ENCODE measurements at regions not wholly inside any gene's neighbourhood (a gene's known extent, or its start where the extent isn't known, plus 50 kb on each side); places are given as distances from the start of the nearest gene placed in this dataset.

DNA sequence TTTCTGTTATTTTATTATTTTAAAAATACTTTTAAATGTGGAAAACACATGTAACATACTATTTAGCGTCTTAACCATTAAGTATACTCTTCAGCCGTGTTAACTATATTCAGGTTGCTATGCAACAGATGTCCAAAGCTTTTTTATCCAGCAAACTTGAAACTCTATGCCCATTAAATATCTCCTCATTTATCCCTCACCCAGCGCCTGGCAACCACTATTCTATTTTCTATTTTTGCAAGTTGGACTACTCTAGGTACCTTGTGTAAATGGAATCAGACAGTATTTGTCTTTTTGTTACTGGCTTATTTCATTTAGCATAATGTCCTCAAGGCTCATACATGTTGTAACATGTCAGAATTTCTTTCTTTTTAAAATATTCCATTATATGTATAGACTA is 174.6 kb downstream of the PCDH10 start:
- WGBS (ENCODE audit: insufficient coverage): 70% methylated on average over 2 of the region's 3 CpGs
- Mint-ChIP-seq H3K27me3 (ENCODE audit: low read depth in 3 of 3) (peaks cover 0 to 1% (median 0%) of the 10 kb centered on the region in 3 donors), H3K27ac (no peak overlapping the region), H3K9me3 (no peaks in the 10 kb centered on the region), H3K4me3 (no peak overlapping the region), H3K36me3 (no peaks in the 10 kb centered on the region), H3K4me1 (no peaks in the 10 kb centered on the region)
- H2AFZ ChIP-seq (ENCODE audit: insufficient read depth, low read depth, low read length, poor library complexity, severe bottlenecking): no peak overlapping the region
- H3K79me2 ChIP-seq (ENCODE audit: insufficient read depth, low read length): no peaks in the 10 kb centered on the region
- no peaks in the 10 kb centered on the region for H3K9me3 ChIP-seq (replicated peaks in 1 of 2; ENCODE audit: control insufficient read depth in 1 of 2, insufficient read depth in 1 of 2, low read length in 2 of 2)
- H3K27ac ChIP-seq (ENCODE audit: low read depth in 1 of 2, low read length in 2 of 2): no peak overlapping the region
- H3K9ac ChIP-seq (ENCODE audit: insufficient read depth, low read length, poor library complexity, severe bottlenecking): no peak overlapping the region
- DNase-seq: no peak
- TF ChIP-seq, protein P1, sequence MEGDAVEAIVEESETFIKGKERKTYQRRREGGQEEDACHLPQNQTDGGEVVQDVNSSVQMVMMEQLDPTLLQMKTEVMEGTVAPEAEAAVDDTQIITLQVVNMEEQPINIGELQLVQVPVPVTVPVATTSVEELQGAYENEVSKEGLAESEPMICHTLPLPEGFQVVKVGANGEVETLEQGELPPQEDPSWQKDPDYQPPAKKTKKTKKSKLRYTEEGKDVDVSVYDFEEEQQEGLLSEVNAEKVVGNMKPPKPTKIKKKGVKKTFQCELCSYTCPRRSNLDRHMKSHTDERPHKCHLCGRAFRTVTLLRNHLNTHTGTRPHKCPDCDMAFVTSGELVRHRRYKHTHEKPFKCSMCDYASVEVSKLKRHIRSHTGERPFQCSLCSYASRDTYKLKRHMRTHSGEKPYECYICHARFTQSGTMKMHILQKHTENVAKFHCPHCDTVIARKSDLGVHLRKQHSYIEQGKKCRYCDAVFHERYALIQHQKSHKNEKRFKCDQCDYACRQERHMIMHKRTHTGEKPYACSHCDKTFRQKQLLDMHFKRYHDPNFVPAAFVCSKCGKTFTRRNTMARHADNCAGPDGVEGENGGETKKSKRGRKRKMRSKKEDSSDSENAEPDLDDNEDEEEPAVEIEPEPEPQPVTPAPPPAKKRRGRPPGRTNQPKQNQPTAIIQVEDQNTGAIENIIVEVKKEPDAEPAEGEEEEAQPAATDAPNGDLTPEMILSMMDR (IDR thresholded peaks at IDR 0.05): no peak
- H4K20me1 ChIP-seq (ENCODE audit: insufficient read depth, low read length): no peaks in the 10 kb centered on the region
- no peaks in the 10 kb centered on the region for H3K36me3 ChIP-seq (replicated peaks in 1 of 2; ENCODE audit: control insufficient read depth in 1 of 2, insufficient read depth in 2 of 2, low read length in 2 of 2)
- no peaks in the 10 kb centered on the region for H3K4me1 ChIP-seq (ENCODE audit: control insufficient read depth in 1 of 2, insufficient read depth in 2 of 2, low read length in 2 of 2)
- H3K4me3 ChIP-seq (replicated peaks in 1 of 3; ENCODE audit: low read depth in 2 of 3, low read length in 3 of 3): no peak overlapping the region
- H3K27me3 ChIP-seq (ENCODE audit: control insufficient read depth in 2 of 2, insufficient read depth in 2 of 2, low read length in 2 of 2): no peaks in the 10 kb centered on the region
- intact Hi-C loops (cut with micrococcal nuclease): no loop called here
- H3K4me2 ChIP-seq (replicated peaks; ENCODE audit: extremely low read depth, low read length, poor library complexity, severe bottlenecking): no peak overlapping the region

DNA sequence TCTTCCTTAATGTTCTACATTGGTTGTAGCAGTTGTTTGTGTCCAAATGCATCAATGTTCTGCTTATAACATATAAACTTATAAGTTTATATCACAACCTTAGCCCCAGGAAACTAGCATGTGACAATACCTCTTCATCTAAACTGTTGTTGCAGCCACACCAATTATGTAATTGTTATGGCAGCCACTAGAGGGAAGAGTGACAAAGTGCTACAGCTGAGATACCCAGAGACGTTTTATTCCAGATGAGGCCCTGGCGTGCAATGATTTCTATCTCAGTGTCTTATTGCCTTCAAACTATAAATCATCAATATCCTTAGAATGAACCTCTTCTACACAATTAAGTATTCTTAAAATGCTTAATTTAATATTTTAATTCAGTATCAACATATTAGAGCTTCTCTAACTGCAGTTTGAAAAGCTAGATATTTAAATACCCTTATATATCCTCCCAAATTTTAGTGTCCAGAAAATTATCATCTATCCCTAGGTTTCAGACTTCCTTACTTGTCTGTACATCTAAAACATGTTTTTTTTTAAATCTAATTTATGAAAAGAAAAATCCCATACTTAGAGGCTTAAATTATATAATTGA is 171.6 kb downstream of the PCDH10 start:
- WGBS (ENCODE audit: insufficient coverage): no CpG with 5 or more reads among the region's 2 CpGs
- intact Hi-C loops (cut with micrococcal nuclease): no loop called here
- TF ChIP-seq, protein P1 (IDR thresholded peaks at IDR 0.05): peak; percentile 11
- Histone ChIP-seq H3K4me1 (ENCODE audit: control insufficient read depth in 1 of 2, insufficient read depth in 2 of 2, low read length in 2 of 2) (no peaks in the 10 kb centered on the region), H2AFZ (ENCODE audit: insufficient read depth, low read depth, low read length, poor library complexity, severe bottlenecking) (no peak overlapping the region), H3K27me3 (ENCODE audit: control insufficient read depth in 2 of 2, insufficient read depth in 2 of 2, low read length in 2 of 2) (no peaks in the 10 kb centered on the region), H3K4me3 (replicated peaks in 1 of 3; ENCODE audit: low read depth in 2 of 3, low read length in 3 of 3) (no peak overlapping the region), H3K27ac (ENCODE audit: low read depth in 1 of 2, low read length in 2 of 2) (no peak overlapping the region), H3K9me3 (replicated peaks in 1 of 2; ENCODE audit: control insufficient read depth in 1 of 2, insufficient read depth in 1 of 2, low read length in 2 of 2) (no peaks in the 10 kb centered on the region), H3K79me2 (ENCODE audit: insufficient read depth, low read length) (no peaks in the 10 kb centered on the region), H3K4me2 (replicated peaks; ENCODE audit: extremely low read depth, low read length, poor library complexity, severe bottlenecking) (no peak overlapping the region), H4K20me1 (ENCODE audit: insufficient read depth, low read length) (no peaks in the 10 kb centered on the region), H3K9ac (ENCODE audit: insufficient read depth, low read length, poor library complexity, severe bottlenecking) (no peak overlapping the region), H3K36me3 (replicated peaks in 1 of 2; ENCODE audit: control insufficient read depth in 1 of 2, insufficient read depth in 2 of 2, low read length in 2 of 2) (no peaks in the 10 kb centered on the region)
- H3K27ac Mint-ChIP-seq: no peak overlapping the region
- DNase-seq: no peak
- H3K4me3 Mint-ChIP-seq: no peak overlapping the region
- H3K27me3 Mint-ChIP-seq (ENCODE audit: low read depth in 3 of 3): peaks cover 0 to 1% (median 0%) of the 10 kb centered on the region in 3 donors
- H3K9me3 Mint-ChIP-seq: no peaks in the 10 kb centered on the region
- no peaks in the 10 kb centered on the region for H3K4me1 Mint-ChIP-seq
- no peaks in the 10 kb centered on the region for H3K36me3 Mint-ChIP-seq
